Memory B cell (primary cell): ENCODE measurements at regions not wholly inside any gene's neighbourhood (a gene's known extent, or its start where the extent isn't known, plus 50 kb on each side); places are given as distances from the start of the nearest gene placed in this dataset.

Experiments used
- ATAC-seq: fragments of 150-1000 bp; cut with Tn5 transposase; 2 replicates; pipeline ENCODE4 v1.10.0; 2021; ENCODE audit warnings: low read depth, mild to moderate bottlenecking, moderate library complexity
- DNase-seq, 2 donors: peaks; one replicate each; pipeline ENCODE4 v3.0.0; 2022; ENCODE audit warnings: low spot score in 2 of 2
- H3K27ac Mint-ChIP-seq: one replicate; pipeline ENCODE4 v1.8.0; 2022; ENCODE audit warnings: mild to moderate bottlenecking, moderate library complexity, mixed read lengths
- H3K27me3 Mint-ChIP-seq: one replicate; pipeline ENCODE4 v1.8.0; 2022; ENCODE audit warnings: mixed read lengths
- H3K36me3 Mint-ChIP-seq: one replicate; pipeline ENCODE4 v1.8.0; 2022; ENCODE audit warnings: mild to moderate bottlenecking, mixed read lengths
- H3K4me1 Mint-ChIP-seq: one replicate; pipeline ENCODE4 v1.8.0; 2022; ENCODE audit warnings: mixed read lengths
- H3K4me3 Mint-ChIP-seq: one replicate; pipeline ENCODE4 v1.8.0; 2022; ENCODE audit warnings: mild to moderate bottlenecking, moderate library complexity, mixed read lengths
- H3K9me3 Mint-ChIP-seq: one replicate; pipeline ENCODE4 v1.8.0; 2022; ENCODE audit warnings: mixed read lengths

DNA sequence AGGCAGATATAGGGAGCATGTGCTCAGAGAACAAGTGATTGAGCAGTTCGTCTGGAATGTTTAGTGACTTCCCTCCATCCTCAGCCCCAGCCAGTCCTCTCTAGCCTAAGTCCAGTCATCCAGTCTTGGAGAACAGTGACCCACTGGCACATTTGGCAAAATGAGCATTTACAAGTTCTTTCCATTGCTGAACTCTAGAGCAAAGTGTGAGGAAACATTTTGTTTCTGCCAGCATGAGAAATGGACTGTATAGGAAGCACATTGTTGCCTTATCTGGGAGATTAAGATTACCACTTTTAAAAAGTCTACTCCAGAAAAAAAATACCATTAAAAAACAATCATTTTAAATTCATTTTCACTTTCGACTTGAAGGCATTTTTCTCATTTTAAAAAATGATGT, 353.6 kb downstream of the SHQ1 start:
- no peak overlapping the region for H3K4me3 Mint-ChIP-seq
- peaks cover 2% of the 10 kb centered on the region for H3K36me3 Mint-ChIP-seq
- peaks cover 9% of the 10 kb centered on the region for H3K4me1 Mint-ChIP-seq
- no peak overlapping the region for H3K27ac Mint-ChIP-seq
- peaks cover 4% of the 10 kb centered on the region for H3K9me3 Mint-ChIP-seq
- H3K27me3 Mint-ChIP-seq: peaks cover 9% of the 10 kb centered on the region
- no peak for DNase-seq
- ATAC-seq: no peak

DNA sequence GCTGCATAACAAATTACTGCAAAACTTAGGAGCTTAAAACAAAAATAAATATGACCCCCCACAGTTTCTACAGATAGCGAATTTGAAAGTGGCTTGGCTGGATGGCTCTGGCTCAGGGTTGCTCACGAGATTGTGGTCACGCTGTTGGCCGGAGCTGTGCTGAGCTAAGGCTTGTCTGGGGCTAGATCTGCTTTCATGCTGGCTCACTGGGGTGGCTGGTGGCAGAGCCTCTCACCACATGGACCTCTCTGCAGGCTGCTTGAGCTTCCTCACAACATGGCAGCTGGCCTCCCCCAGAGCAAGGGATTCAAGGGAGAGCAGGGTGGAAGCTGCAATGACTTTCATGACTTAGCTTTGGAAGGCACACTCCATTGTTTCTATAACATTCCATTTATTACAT, 354.1 kb downstream of the SHQ1 start:
- H3K4me3 Mint-ChIP-seq: no peak overlapping the region

DNA sequence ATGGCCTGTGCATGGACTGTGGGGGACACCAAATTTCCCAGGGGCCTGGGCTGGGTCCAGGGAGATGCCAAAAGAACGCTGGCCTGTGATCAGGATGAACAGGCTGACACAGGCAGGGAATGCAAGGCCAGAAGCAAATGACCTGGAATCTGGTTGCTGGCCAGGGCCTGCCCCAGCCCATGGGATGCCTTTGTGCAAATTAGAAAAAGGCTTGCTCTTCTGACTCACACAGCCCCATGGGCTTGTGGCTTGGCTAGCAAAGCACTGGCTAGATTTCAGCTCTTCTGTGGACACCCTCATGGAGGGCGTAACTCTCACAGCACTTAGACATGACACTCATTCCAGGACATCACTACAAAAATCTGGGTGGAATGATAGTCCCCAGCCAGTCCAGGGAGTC, 356.0 kb downstream of the SHQ1 start:
- Mint-ChIP-seq H3K27me3 (peaks cover 14% of the 10 kb centered on the region), H3K27ac (no peak overlapping the region), H3K4me3 (no peak overlapping the region), H3K4me1 (peaks cover 17% of the 10 kb centered on the region), H3K9me3 (peaks cover 4% of the 10 kb centered on the region), H3K36me3 (peaks cover 2% of the 10 kb centered on the region)
- ATAC-seq (no peak), DNase-seq (no peak)

More for the DNA sequence above, 354.1 kb downstream of the SHQ1 start:
- DNase-seq (no peak), ATAC-seq (no peak)
- no peak overlapping the region for H3K27ac Mint-ChIP-seq
- H3K9me3 Mint-ChIP-seq: peaks cover 4% of the 10 kb centered on the region
- peaks cover 9% of the 10 kb centered on the region for H3K27me3 Mint-ChIP-seq
- H3K36me3 Mint-ChIP-seq: peaks cover 2% of the 10 kb centered on the region
- H3K4me1 Mint-ChIP-seq: peaks cover 9% of the 10 kb centered on the region

DNA sequence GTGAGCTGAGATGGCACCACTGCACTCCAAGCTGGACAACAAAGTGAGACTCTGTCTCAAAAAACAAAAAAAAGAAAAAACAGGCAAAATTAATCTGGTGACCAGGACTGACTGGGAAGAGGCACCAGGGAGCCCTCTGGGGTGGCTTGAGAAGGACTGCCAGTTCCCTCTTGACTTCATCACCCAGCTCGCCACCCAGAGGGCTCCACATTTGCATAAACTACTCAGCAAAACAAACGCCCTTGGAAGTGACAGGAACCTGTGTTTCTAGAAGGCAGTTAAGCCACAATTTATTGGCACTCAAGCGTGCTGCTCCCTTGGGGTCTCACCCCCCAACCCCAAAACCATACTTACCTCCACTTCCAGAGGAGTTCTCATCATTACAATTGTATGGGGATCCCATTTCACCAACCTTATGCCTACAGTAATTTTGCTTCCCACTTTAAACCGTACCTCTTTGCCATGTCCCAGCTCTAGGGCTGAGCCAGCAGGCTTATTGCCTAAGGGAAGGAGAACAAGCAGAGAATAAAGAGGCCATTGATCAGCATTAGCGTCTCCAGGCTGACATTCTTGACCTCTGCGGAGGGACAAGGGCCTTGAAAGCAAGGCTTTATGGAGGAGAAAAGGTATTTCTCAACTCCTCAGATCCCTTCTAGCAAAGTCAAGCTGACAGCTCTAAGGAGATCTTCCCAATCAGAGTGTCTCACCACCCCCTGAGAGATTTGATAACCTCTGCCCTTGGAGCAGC, 357.4 kb downstream of the SHQ1 start:
- Mint-ChIP-seq H3K9me3 (peaks cover 4% of the 10 kb centered on the region), H3K4me1 (peaks cover 18% of the 10 kb centered on the region), H3K4me3 (no peak overlapping the region), H3K36me3 (peaks cover 4% of the 10 kb centered on the region), H3K27ac (no peak overlapping the region), H3K27me3 (peaks cover 22% of the 10 kb centered on the region)
- DNase-seq (peak in 1 of 2 donors; percentile 17), ATAC-seq (peak; percentile 86)

DNA sequence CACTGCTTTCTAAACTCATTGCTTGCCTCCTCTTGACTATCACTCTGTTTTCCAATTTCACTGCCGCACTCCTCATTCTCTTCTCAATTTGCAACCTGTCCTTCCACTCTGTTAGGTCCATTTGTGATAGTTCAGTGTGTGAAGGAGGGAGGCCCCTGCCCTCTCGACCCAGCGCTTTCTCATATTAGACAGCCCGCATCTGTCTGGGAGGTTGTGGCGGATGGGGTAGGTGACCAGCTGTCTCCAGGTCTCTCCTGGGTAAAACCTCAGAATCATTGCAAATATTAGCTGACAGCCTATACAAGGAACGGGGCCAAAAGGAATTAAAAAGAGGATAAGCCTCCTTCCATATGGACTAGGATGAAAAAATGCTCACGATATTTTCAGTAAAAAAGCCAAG, 358.3 kb downstream of the SHQ1 start:
- Mint-ChIP-seq H3K9me3 (peaks cover 6% of the 10 kb centered on the region), H3K4me3 (no peak overlapping the region), H3K27ac (no peak overlapping the region), H3K27me3 (peaks cover 25% of the 10 kb centered on the region), H3K36me3 (peaks cover 7% of the 10 kb centered on the region), H3K4me1 (peaks cover 18% of the 10 kb centered on the region)
- no peak for DNase-seq
- ATAC-seq: no peak

DNA sequence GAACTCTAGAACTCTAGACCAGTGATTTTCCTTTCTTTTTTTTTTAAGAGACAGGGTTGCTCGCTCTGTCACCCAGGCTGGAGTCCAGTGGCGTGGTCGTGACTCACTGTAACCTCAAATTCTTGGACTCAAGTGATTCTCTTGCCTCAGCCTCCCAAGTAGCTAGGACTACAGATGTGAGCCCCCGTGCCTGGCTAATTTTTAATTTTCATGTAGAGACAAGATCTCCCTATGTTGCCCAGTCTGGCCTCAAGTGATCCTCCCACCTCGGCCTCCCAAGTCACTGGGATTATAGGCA, 359.6 kb downstream of the SHQ1 start:
- no peak for DNase-seq
- peaks cover 18% of the 10 kb centered on the region for H3K4me1 Mint-ChIP-seq
- no peak overlapping the region for H3K4me3 Mint-ChIP-seq
- H3K27ac Mint-ChIP-seq: no peak overlapping the region
- peaks cover 7% of the 10 kb centered on the region for H3K36me3 Mint-ChIP-seq
- peaks cover 25% of the 10 kb centered on the region for H3K27me3 Mint-ChIP-seq
- no peak for ATAC-seq
- peaks cover 5% of the 10 kb centered on the region for H3K9me3 Mint-ChIP-seq

DNA sequence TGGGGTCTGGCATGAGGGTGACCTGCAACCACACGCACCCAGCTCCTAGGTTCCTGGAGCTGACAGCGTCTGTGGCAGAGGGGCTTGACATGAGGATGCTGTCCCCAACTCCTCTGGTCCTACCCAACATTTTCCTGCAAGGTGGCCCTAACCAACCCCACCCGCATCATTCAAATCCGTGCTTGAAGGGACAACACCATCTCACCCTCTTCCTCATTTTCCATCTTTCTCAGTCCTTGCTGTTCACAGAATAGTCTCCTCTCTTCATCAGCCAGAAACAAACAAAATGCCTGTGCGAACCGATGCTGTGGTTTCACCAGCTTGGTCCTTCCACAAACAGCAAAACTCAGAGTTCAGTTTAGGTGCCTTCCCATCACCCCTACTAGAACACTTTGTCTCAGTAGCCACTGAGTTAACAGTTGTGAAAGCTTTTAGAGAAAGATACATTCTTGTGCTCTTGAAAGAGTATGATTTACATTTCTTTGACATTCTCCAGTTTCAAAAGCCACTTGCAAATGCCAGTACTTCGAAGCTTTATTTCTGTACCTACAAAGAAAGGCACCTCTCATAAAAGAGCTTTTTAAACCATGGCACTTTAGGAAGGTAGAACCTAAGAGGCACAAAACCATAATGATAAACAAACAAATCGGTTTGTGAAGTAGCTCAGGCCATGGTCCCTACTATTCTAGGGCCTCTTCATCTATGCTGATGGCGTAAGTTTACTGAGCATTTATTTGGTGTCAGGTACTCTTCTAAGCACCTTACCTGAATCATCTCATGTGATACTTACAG, 360.1 kb downstream of the SHQ1 start:
- Mint-ChIP-seq H3K9me3 (peaks cover 3% of the 10 kb centered on the region), H3K4me1 (peaks cover 18% of the 10 kb centered on the region), H3K27ac (no peak overlapping the region), H3K27me3 (peaks cover 23% of the 10 kb centered on the region), H3K4me3 (no peak overlapping the region), H3K36me3 (peaks cover 4% of the 10 kb centered on the region)
- DNase-seq: no peak
- ATAC-seq: no peak

DNA sequence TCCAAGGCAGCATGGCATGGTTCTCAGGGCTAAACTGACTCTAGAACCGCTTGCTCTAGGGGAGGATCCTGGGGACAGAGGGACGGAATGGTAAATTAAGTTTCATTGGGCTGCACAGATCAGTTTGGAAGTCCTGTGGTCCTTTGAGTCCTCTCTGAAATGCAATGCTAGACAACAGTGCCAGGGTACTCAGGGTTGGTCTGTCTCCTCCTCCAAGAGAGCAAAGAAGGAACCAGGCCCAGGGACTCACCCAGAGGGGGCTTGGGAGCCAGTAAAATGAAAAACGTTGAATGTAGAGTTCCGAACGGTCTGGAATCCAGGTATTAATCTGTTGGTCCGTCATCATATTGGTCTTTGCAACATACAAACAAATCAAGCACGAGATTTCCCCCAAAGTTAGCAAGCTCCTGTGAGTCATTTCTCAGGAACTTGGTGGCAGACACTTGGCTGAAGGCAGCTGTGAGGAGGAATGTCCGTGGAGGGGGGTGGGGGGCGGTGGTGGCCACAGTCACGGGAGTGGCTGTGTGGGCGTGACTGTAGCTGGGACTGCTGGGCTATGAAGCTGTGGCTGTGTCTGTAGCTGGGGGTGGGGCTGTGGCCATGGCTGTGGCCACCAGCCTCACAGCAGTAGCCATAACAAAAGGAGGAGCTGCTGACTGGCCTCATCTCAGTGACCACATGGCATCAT, 361.0 kb downstream of the SHQ1 start:
- DNase-seq: no peak
- no peak overlapping the region for H3K4me3 Mint-ChIP-seq
- peaks cover 26% of the 10 kb centered on the region for H3K27me3 Mint-ChIP-seq
- H3K9me3 Mint-ChIP-seq: peaks cover 3% of the 10 kb centered on the region
- H3K36me3 Mint-ChIP-seq: peaks cover 4% of the 10 kb centered on the region
- no peak overlapping the region for H3K27ac Mint-ChIP-seq
- H3K4me1 Mint-ChIP-seq: peaks cover 22% of the 10 kb centered on the region
- ATAC-seq: no peak

DNA sequence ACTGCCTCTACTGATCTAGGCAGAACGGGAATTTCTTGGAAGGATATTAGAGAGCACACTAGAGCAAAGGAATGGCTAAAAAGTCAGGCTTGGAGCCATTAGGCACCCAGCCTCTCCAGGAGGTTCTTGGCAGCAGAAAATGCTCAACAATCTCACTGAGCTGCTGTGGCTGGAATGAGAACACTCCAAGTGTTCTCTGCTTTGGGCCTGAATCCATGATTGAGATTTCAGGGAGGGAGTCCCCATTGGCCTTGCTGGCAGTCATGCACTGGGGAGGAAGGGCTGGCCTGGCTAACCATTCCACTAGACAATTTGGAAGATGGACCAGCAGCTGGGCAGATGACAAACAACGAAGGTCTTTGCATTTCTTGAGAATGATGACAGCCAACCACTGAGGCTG, 362.6 kb downstream of the SHQ1 start:
- Mint-ChIP-seq H3K4me1 (peaks cover 20% of the 10 kb centered on the region), H3K4me3 (no peak overlapping the region), H3K27ac (no peak overlapping the region), H3K9me3 (peaks cover 3% of the 10 kb centered on the region), H3K27me3 (peaks cover 21% of the 10 kb centered on the region), H3K36me3 (peaks cover 4% of the 10 kb centered on the region)
- DNase-seq: no peak
- no peak for ATAC-seq

DNA sequence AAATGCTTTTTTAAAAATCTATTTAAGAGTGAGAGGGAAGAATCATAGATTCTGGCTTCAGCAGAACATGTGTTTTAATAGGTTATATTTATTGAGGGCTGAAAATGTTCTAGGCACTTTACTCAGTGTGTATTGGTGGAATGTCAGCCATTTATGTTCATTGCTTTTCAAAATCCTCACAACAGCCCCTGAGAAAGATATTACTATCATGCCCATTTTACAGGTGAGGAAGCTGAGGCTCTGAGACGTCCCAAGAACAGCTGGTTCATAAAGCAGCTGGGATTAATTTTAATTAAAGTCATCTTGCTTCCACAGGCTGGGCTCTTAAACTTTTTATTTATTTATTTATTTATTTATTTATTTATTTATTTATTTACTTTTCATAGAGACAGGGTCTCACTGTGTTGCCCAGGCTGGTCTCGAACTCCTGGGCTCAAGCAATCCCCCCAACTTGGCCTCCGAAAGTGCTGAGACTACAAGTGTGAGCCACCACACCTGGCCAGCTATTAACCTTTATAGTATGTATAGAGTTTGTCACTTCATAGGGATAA, 364.6 kb downstream of the SHQ1 start:
- Mint-ChIP-seq H3K9me3 (peaks cover 4% of the 10 kb centered on the region), H3K36me3 (peaks cover 4% of the 10 kb centered on the region), H3K27me3 (peaks cover 17% of the 10 kb centered on the region), H3K4me3 (no peak overlapping the region), H3K27ac (no peak overlapping the region), H3K4me1 (peaks cover 18% of the 10 kb centered on the region)
- ATAC-seq (no peak), DNase-seq (no peak)

DNA sequence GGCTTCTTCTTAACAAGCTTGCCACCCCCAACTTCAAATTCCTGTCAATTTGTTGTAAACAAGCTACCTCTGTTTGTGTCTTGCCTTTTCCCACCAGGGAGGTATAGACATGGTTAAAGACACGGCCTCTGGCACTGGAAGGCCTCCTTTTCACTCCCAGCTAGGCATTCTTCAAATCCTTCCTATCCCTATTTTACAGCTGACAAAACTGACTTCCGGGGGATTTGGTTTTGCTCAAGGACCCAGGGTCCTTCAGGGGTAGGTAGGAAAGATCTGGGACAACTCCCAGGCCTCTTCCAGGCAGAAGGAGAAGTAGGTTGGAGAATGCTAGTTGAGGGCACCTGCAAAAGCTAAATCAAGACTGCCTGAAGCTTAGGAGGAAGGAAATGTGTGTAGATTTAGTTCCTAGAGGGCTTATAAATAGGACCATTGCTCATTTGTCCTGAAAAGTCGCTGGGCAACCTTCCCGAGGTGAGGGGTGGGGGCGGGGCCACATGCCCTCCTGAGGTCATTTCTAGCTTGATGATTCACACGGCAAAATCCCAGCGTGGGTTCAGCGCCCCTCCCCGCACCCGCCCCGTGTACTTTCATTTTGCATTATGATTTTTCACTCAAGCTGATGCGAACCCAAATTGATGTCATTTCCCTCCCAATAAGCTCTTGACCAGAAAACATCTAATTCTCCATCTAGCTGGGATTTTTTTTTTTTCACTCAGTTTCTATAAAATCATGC, 365.5 kb downstream of the SHQ1 start:
- DNase-seq: no peak
- peaks cover 4% of the 10 kb centered on the region for H3K9me3 Mint-ChIP-seq
- peak; percentile 62 for ATAC-seq
- no peak overlapping the region for H3K27ac Mint-ChIP-seq
- peaks cover 4% of the 10 kb centered on the region for H3K36me3 Mint-ChIP-seq
- peaks cover 15% of the 10 kb centered on the region for H3K4me1 Mint-ChIP-seq
- H3K27me3 Mint-ChIP-seq: peaks cover 14% of the 10 kb centered on the region
- peak overlapping the region; percentile 76 for H3K4me3 Mint-ChIP-seq

DNA sequence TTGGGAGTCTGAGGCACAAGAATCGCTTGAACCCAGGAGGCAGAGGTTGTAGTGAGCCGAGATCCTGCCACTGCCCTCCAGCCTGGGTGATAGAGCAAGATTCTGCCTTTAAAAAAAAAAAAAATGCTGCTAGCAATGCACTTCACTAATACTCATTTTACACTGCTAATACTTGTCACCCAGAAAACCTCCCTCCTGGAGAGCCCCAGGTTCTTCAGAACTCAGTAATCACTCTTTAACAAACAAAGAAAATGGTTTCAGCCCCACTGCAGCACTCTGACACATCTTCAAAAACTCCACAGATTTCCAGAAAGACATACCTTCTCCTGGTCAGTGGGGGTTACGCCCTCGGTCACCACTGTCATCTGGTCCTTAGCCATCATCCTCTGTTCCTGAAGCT, 366.7 kb downstream of the SHQ1 start:
- no peak for DNase-seq
- Mint-ChIP-seq H3K4me1 (peaks cover 6% of the 10 kb centered on the region), H3K4me3 (no peak overlapping the region), H3K27ac (no peak overlapping the region), H3K9me3 (peaks cover 4% of the 10 kb centered on the region), H3K36me3 (peaks cover 4% of the 10 kb centered on the region), H3K27me3 (peaks cover 8% of the 10 kb centered on the region)
- no peak for ATAC-seq

DNA sequence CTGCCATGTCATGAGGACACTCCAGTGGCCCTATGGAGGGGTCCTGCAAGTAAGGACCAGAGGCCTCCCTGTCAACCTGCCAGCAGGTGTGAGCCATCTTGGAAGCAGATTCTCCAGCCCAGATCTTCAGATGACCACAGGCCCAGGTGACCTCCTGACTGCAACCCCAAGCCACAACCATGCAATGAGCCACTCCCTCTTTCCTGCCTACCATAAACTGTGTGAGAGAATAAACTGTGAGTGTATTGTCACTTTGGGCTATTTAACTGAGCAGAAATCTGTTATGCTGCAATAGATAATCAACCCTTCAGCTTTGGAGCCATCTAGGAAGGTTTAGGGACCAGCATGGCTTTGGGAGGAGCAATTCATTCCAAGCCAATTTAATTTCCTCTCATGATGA, 367.9 kb downstream of the SHQ1 start:
- Mint-ChIP-seq H3K4me3 (no peak overlapping the region), H3K4me1 (peaks cover 6% of the 10 kb centered on the region), H3K27ac (no peak overlapping the region)

More for the DNA sequence above, 367.9 kb downstream of the SHQ1 start:
- Mint-ChIP-seq H3K36me3 (peaks cover 1% of the 10 kb centered on the region), H3K9me3 (peaks cover 3% of the 10 kb centered on the region), H3K27me3 (peaks cover 4% of the 10 kb centered on the region)
- DNase-seq: no peak
- no peak for ATAC-seq
